ENCODE measurements at regions not wholly inside any gene's neighbourhood (a gene's known extent, or its start where the extent isn't known, plus 50 kb on each side); places are given as distances from the start of the nearest gene placed in this dataset.
"Not testable (repeated sequence)": the region's sequence is repeated elsewhere in the genome, so short reads cannot be mapped to it uniquely, and the experiment has no call there.

DNA sequence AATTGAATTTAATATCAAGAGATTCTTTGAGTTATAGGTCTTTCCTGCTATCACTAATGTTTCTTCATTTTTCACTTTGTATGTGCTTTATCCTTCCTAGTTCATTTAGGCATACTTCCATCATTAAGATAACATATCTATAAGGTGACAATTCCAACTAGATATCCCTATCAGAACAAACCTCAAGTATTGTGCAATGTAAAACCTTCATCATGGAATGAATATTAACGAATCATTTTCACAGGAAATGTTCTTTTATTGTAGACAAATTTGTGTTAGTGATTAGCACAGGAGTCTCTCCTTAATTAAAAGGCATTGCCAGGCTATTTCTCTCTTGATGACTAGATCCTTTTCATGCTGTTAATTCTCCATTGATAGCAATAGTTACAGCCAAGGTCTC, 236.5 kb upstream of the MME start:
- H3K9me3 ChIP-seq (ENCODE audit: control insufficient read depth, low read length) = no peaks in the 10 kb centered on the region
- no peak overlapping the region for H3K4me2 ChIP-seq (ENCODE audit: low read length)
- no peak overlapping the region for H2AFZ ChIP-seq
- H3K27ac ChIP-seq = no peak overlapping the region
- H3K9ac ChIP-seq = no peak overlapping the region
- no peaks in the 10 kb centered on the region for H3K79me2 ChIP-seq
- H3K27me3 ChIP-seq (ENCODE audit: control insufficient read depth, insufficient read depth, low read length) = no peaks in the 10 kb centered on the region
- TF ChIP-seq, protein P1, sequence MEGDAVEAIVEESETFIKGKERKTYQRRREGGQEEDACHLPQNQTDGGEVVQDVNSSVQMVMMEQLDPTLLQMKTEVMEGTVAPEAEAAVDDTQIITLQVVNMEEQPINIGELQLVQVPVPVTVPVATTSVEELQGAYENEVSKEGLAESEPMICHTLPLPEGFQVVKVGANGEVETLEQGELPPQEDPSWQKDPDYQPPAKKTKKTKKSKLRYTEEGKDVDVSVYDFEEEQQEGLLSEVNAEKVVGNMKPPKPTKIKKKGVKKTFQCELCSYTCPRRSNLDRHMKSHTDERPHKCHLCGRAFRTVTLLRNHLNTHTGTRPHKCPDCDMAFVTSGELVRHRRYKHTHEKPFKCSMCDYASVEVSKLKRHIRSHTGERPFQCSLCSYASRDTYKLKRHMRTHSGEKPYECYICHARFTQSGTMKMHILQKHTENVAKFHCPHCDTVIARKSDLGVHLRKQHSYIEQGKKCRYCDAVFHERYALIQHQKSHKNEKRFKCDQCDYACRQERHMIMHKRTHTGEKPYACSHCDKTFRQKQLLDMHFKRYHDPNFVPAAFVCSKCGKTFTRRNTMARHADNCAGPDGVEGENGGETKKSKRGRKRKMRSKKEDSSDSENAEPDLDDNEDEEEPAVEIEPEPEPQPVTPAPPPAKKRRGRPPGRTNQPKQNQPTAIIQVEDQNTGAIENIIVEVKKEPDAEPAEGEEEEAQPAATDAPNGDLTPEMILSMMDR (IDR thresholded peaks at IDR 0.05) = no peak
- H3K36me3 ChIP-seq (ENCODE audit: control insufficient read depth, insufficient read depth, low read length) = no peaks in the 10 kb centered on the region
- no peaks in the 10 kb centered on the region for H3K4me1 ChIP-seq
- H3K4me3 ChIP-seq (ENCODE audit: low read depth, low read length) = no peak overlapping the region

DNA sequence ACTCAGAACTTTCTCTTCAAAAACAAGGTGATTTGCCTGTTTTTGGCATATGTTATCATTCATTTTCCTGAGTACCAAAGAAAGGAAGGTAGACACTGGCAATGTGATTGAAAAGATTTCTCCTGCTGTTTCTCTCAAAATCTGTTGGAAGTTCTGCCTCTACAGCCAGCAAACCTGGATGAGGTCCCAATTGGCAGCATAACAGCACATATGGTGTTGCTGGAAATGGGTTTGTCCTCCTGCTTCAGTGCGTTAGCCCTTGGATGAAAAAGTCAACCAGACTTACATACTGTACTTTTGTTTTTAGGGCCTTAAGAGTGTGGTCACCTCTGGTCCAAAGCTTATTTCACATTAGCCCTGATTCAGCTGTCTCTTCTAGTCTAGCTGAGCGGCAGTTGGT, 237.6 kb upstream of the MME start:
- TF ChIP-seq, protein P1 (IDR thresholded peaks at IDR 0.05) = no peak
- Histone ChIP-seq H2AFZ (no peak overlapping the region), H3K4me2 (ENCODE audit: low read length) (no peak overlapping the region), H3K9ac (no peak overlapping the region), H3K4me1 (no peaks in the 10 kb centered on the region), H3K79me2 (no peaks in the 10 kb centered on the region), H3K4me3 (ENCODE audit: low read depth, low read length) (no peak overlapping the region), H3K9me3 (ENCODE audit: control insufficient read depth, low read length) (no peaks in the 10 kb centered on the region), H3K27me3 (ENCODE audit: control insufficient read depth, insufficient read depth, low read length) (no peaks in the 10 kb centered on the region), H3K27ac (no peak overlapping the region), H3K36me3 (ENCODE audit: control insufficient read depth, insufficient read depth, low read length) (no peaks in the 10 kb centered on the region)

DNA sequence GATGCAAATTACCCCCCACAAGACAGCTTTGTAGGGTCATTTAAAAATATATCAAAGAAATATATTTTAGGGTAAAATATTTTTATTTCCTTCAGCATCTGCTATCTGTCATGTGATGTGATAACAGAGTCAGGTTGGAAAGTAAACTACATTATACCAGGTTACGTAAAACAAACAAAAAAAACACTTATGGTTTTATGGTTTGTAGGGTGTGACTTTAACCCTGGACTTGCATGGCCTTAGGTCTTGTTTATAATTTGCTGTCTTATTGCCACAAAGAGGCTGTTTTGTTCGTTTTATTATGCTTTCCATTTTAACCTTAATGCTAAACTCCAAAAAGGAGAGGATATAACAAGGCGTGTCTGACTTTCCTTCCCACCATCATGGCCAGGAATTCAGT, 244.5 kb upstream of the MME start:
- H3K4me1 ChIP-seq = no peaks in the 10 kb centered on the region
- no peaks in the 10 kb centered on the region for H3K79me2 ChIP-seq
- H3K36me3 ChIP-seq (ENCODE audit: control insufficient read depth, insufficient read depth, low read length) = no peaks in the 10 kb centered on the region
- no peak overlapping the region for H3K4me2 ChIP-seq (ENCODE audit: low read length)
- no peak overlapping the region for H3K9ac ChIP-seq
- no peak overlapping the region for H3K4me3 ChIP-seq (ENCODE audit: low read depth, low read length)
- no peak overlapping the region for H2AFZ ChIP-seq
- no peak overlapping the region for H3K27ac ChIP-seq
- TF ChIP-seq, protein P1 (IDR thresholded peaks at IDR 0.05) = no peak
- H3K9me3 ChIP-seq (ENCODE audit: control insufficient read depth, low read length) = no peaks in the 10 kb centered on the region
- H3K27me3 ChIP-seq (ENCODE audit: control insufficient read depth, insufficient read depth, low read length) = no peaks in the 10 kb centered on the region

DNA sequence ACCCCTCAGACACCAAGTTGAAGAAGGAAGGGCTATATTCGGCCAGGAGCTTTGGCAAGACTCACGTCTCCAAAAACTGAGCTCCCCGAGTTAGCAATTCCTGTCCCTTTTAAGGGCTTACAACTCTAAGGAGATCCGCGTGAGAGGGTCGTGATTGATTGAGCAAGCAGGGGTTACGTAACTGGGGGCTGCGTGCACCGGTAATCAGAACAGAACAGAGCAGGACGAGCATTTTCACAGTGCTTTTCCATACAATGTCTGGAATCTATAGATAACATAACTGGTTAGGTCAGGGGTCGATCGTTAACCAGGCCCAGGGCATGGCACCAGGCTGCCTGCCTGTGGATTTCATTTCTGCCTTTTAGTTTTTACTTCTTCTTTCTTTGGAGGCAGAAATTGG, 245.3 kb upstream of the MME start:
- not testable (repeated sequence) for H3K4me3 ChIP-seq (ENCODE audit: low read depth, low read length); H3K9me3 ChIP-seq (ENCODE audit: control insufficient read depth, low read length); H3K79me2 ChIP-seq; H3K4me2 ChIP-seq (ENCODE audit: low read length); H3K4me1 ChIP-seq; H2AFZ ChIP-seq; H3K27ac ChIP-seq; H3K27me3 ChIP-seq (ENCODE audit: control insufficient read depth, insufficient read depth, low read length); H3K36me3 ChIP-seq (ENCODE audit: control insufficient read depth, insufficient read depth, low read length); H3K9ac ChIP-seq

DNA sequence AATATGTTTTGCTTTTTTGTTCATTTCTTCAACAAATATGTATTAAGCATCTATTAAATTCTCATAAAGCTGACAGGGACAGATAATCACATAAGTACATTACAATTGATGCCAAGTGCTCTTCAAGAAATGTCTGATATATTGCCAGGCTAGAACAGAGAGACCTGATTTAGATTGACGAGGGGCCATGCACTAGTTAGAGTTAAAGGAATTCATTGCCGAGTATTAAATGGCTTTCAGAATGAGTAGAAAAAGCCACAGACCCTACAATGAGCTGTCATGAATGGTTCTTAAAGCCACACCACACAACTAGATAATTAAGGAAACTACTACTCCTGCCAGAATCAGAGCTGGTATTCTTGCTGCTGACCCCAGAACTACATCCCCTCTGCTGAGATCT, 250.2 kb upstream of the MME start:
- Histone ChIP-seq H3K4me2 (ENCODE audit: low read length) (no peak overlapping the region), H3K9ac (no peak overlapping the region), H2AFZ (no peak overlapping the region), H3K4me1 (no peaks in the 10 kb centered on the region), H3K36me3 (ENCODE audit: control insufficient read depth, insufficient read depth, low read length) (no peaks in the 10 kb centered on the region), H3K4me3 (ENCODE audit: low read depth, low read length) (no peak overlapping the region), H3K27ac (no peak overlapping the region), H3K79me2 (no peaks in the 10 kb centered on the region), H3K9me3 (ENCODE audit: control insufficient read depth, low read length) (no peaks in the 10 kb centered on the region), H3K27me3 (ENCODE audit: control insufficient read depth, insufficient read depth, low read length) (no peaks in the 10 kb centered on the region)
- TF ChIP-seq, protein P1 (IDR thresholded peaks at IDR 0.05) = no peak

Measured in parathyroid adenoma (tissue), 2 donors.